Lower leg skin (tissue), 3 donors: ENCODE measurements at regions not wholly inside any gene's neighbourhood (a gene's known extent, or its start where the extent isn't known, plus 50 kb on each side); places are given as distances from the start of the nearest gene placed in this dataset.

Experiments
- POLR2A ChIP-seq, 2 donors: fragments of 450-650 bp; IDR thresholded peaks; one replicate each; pipeline ENCODE4 v1.6.1; 2016 to 2017; ENCODE audit warnings: antibody characterized with exemption in 2 of 2, mild to moderate bottlenecking in 1 of 2, moderate library complexity in 1 of 2
- TF ChIP-seq, protein P1 (sequence below), 3 donors: fragments of 450-650 bp; IDR thresholded peaks; one replicate each; pipeline ENCODE4 v1.5.1; 2016; ENCODE audit warnings: antibody characterized with exemption in 3 of 3, mild to moderate bottlenecking in 3 of 3, moderate library complexity in 2 of 3

DNA sequence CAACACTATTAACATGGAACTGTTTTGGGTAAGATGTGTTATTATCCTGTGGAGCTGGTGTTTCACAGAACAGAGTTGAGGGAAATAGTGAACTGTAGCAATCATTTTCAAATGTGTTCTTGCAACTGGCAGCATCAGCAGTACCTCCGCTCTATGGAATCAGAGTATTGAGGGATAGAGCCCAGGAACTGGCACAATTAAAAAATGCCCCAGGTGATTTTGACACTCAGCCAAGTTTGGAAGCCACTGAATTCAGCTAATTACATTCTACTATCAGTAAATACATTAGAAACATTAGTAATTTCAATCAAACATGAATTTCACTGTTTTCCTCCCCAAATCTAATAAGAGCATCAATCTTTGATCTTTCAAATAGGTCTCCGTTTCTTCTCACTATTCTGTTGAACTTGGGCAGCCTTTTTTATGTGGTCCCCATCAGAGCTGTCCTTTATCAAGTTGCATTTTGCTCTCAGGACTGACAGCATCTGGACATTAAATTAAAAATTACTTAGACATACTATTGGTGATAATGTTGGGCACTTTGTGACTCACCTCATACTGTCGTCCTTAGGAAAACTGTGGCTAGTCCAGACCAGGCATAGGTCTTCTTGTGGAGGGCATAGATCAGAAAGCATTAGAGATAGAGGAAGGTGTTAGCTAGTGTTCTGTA, 251.5 kb downstream of the DHX35 start:
- TF ChIP-seq, protein P1, sequence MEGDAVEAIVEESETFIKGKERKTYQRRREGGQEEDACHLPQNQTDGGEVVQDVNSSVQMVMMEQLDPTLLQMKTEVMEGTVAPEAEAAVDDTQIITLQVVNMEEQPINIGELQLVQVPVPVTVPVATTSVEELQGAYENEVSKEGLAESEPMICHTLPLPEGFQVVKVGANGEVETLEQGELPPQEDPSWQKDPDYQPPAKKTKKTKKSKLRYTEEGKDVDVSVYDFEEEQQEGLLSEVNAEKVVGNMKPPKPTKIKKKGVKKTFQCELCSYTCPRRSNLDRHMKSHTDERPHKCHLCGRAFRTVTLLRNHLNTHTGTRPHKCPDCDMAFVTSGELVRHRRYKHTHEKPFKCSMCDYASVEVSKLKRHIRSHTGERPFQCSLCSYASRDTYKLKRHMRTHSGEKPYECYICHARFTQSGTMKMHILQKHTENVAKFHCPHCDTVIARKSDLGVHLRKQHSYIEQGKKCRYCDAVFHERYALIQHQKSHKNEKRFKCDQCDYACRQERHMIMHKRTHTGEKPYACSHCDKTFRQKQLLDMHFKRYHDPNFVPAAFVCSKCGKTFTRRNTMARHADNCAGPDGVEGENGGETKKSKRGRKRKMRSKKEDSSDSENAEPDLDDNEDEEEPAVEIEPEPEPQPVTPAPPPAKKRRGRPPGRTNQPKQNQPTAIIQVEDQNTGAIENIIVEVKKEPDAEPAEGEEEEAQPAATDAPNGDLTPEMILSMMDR (IDR thresholded peaks at IDR 0.05) = no peak
- no peak for TF ChIP-seq POLR2A (IDR thresholded peaks at IDR 0.05)
